ENCODE measurements at regions not wholly inside any gene's neighbourhood (a gene's known extent, or its start where the extent isn't known, plus 50 kb on each side); places are given as distances from the start of the nearest gene placed in this dataset.
A peak's percentile ranks its signal among the peaks of the same experiment; 100 is the strongest.

- Mint-ChIP-seq H3K4me3 (no peak overlapping the region), H3K4me1 (peaks cover 0 to 2% (median 0%) of the 10 kb centered on the region in 4 donors), H3K27ac (peak overlapping the region in 3 of 10 donors; percentile 25 to 69 (median 34)), H3K36me3 (peaks cover 0 to 11% (median 10%) of the 10 kb centered on the region in 3 donors), H3K27me3 (peaks cover 0 to 2% (median 0%) of the 10 kb centered on the region in 5 donors), H3K9me3 (peaks cover 0 to 28% (median 21%) of the 10 kb centered on the region in 9 donors)
- POLR2A ChIA-PET, result no interaction called here
- ATAC-seq (no peak), DNase-seq (peak in 2 of 10 donors; percentile 11 to 58)
These were observed 193.7 kb downstream of the KIF26A start for GRCh38 chr14:104331871-104332605.

GRCh38 chr14:104332634-104333270 lies 194.4 kb downstream of the KIF26A start:
- Mint-ChIP-seq H3K27me3 (peaks cover 0 to 2% (median 0%) of the 10 kb centered on the region in 5 donors), H3K36me3 (peaks cover 0 to 11% (median 10%) of the 10 kb centered on the region in 3 donors), H3K9me3 (peaks cover 2 to 31% (median 22%) of the 10 kb centered on the region in 9 donors), H3K27ac (peak overlapping the region in 1 of 10 donors; percentile 34), H3K4me1 (peaks cover 0 to 2% (median 0%) of the 10 kb centered on the region in 4 donors), H3K4me3 (no peak overlapping the region)
- POLR2A ChIA-PET, result interaction anchor here (1.1 kb wide), 1 partner anchor 59 kb away, joined by 3 read pairs; no protein-coding TSS in a partner anchor
- ATAC-seq (no peak), DNase-seq (peak in 1 of 10 donors; percentile 56)

- H3K36me3 Mint-ChIP-seq, result peaks cover 0 to 19% (median 16%) of the 10 kb centered on the region in 3 donors
- H3K9me3 Mint-ChIP-seq, result peaks cover 9 to 39% (median 28%) of the 10 kb centered on the region in 9 donors
- DNase-seq (peak in 1 of 10 donors; percentile 15), ATAC-seq (no peak)
- no peaks in the 10 kb centered on the region for H3K4me1 Mint-ChIP-seq
- H3K4me3 Mint-ChIP-seq, result no peak overlapping the region
- H3K27me3 Mint-ChIP-seq, result peaks cover 0 to 9% (median 2%) of the 10 kb centered on the region in 5 donors
- POLR2A ChIA-PET, result interaction anchor here (1.1 kb wide), 1 partner anchor 58 kb away, joined by 3 read pairs; no protein-coding TSS in a partner anchor
- no peak overlapping the region for H3K27ac Mint-ChIP-seq
These were observed 195.4 kb downstream of the KIF26A start for GRCh38 chr14:104333646-104334423.

- Mint-ChIP-seq H3K36me3 (peaks cover 0 to 24% (median 14%) of the 10 kb centered on the region in 3 donors), H3K4me3 (no peak overlapping the region), H3K27ac (no peak overlapping the region), H3K4me1 (no peaks in the 10 kb centered on the region), H3K27me3 (peaks cover 0 to 14% (median 2%) of the 10 kb centered on the region in 5 donors), H3K9me3 (peaks cover 9 to 38% (median 27%) of the 10 kb centered on the region in 9 donors)
- DNase-seq, result peak in 1 of 10 donors; percentile 12
- no peak for ATAC-seq
- POLR2A ChIA-PET, result no interaction called here
These were observed 196.2 kb downstream of the KIF26A start for GRCh38 chr14:104334424-104335161.

- Mint-ChIP-seq H3K4me3 (no peak overlapping the region), H3K36me3 (peaks cover 0 to 26% (median 10%) of the 10 kb centered on the region in 3 donors), H3K9me3 (peaks cover 9 to 33% (median 25%) of the 10 kb centered on the region in 9 donors), H3K27me3 (peaks cover 0 to 16% (median 2%) of the 10 kb centered on the region in 5 donors), H3K4me1 (no peaks in the 10 kb centered on the region), H3K27ac (no peak overlapping the region)
- no peak for DNase-seq
- no peak for ATAC-seq
- POLR2A ChIA-PET, result no interaction called here
These were observed 196.8 kb downstream of the KIF26A start for GRCh38 chr14:104335176-104335575.

- no peak overlapping the region for H3K27ac Mint-ChIP-seq
- H3K4me3 Mint-ChIP-seq, result no peak overlapping the region
- DNase-seq, result peak in 2 of 10 donors; percentile 12 to 50
- H3K4me1 Mint-ChIP-seq, result no peaks in the 10 kb centered on the region
- peaks cover 0 to 23% (median 8%) of the 10 kb centered on the region in 3 donors for H3K36me3 Mint-ChIP-seq
- H3K27me3 Mint-ChIP-seq, result peaks cover 0 to 18% (median 2%) of the 10 kb centered on the region in 5 donors
- POLR2A ChIA-PET, result no interaction called here
- peaks cover 7 to 29% (median 22%) of the 10 kb centered on the region in 9 donors for H3K9me3 Mint-ChIP-seq
- ATAC-seq, result no peak
These were observed 197.2 kb downstream of the KIF26A start for GRCh38 chr14:104335611-104336010.

GRCh38 chr14:104337351-104337750 lies 199.0 kb downstream of the KIF26A start:
- ATAC-seq (no peak), DNase-seq (no peak)
- Mint-ChIP-seq H3K4me1 (peaks cover 0 to 7% (median 1%) of the 10 kb centered on the region in 4 donors), H3K9me3 (peaks cover 3 to 21% (median 14%) of the 10 kb centered on the region in 9 donors), H3K27ac (no peak overlapping the region), H3K36me3 (peaks cover 0 to 15% (median 9%) of the 10 kb centered on the region in 3 donors), H3K4me3 (no peak overlapping the region), H3K27me3 (peaks cover 0 to 21% (median 10%) of the 10 kb centered on the region in 5 donors)
- POLR2A ChIA-PET, result no interaction called here

GRCh38 chr14:104339361-104339760 lies 201.0 kb downstream of the KIF26A start:
- peaks cover 0 to 7% (median 1%) of the 10 kb centered on the region in 4 donors for H3K4me1 Mint-ChIP-seq
- DNase-seq (no peak), ATAC-seq (no peak)
- peaks cover 3 to 21% (median 14%) of the 10 kb centered on the region in 9 donors for H3K9me3 Mint-ChIP-seq
- peaks cover 0 to 15% (median 9%) of the 10 kb centered on the region in 3 donors for H3K36me3 Mint-ChIP-seq
- peaks cover 0 to 23% (median 10%) of the 10 kb centered on the region in 5 donors for H3K27me3 Mint-ChIP-seq
- no peak overlapping the region for H3K4me3 Mint-ChIP-seq
- H3K27ac Mint-ChIP-seq, result no peak overlapping the region
- POLR2A ChIA-PET, result no interaction called here

- DNase-seq (peak in 1 of 10 donors; percentile 53), ATAC-seq (no peak)
- Mint-ChIP-seq H3K9me3 (peaks cover 3 to 21% (median 14%) of the 10 kb centered on the region in 9 donors), H3K4me1 (peaks cover 0 to 7% (median 1%) of the 10 kb centered on the region in 4 donors), H3K27me3 (peaks cover 0 to 26% (median 13%) of the 10 kb centered on the region in 5 donors), H3K4me3 (no peak overlapping the region), H3K27ac (no peak overlapping the region), H3K36me3 (peaks cover 0 to 15% (median 9%) of the 10 kb centered on the region in 3 donors)
- POLR2A ChIA-PET, result no interaction called here
These were observed 201.4 kb downstream of the KIF26A start for GRCh38 chr14:104339829-104340228.

GRCh38 chr14:104341532-104342434 lies 203.4 kb downstream of the KIF26A start:
- H3K4me3 Mint-ChIP-seq, result peak overlapping the region in 2 of 10 donors; percentile 11 to 27
- peaks cover 2 to 31% (median 20%) of the 10 kb centered on the region in 5 donors for H3K27me3 Mint-ChIP-seq
- POLR2A ChIA-PET, result no interaction called here
- H3K27ac Mint-ChIP-seq, result peak overlapping the region in 2 of 10 donors; percentile 61 to 67
- ATAC-seq (no peak), DNase-seq (peak in 1 of 10 donors; percentile 21)
- peaks cover 0 to 15% (median 9%) of the 10 kb centered on the region in 3 donors for H3K36me3 Mint-ChIP-seq
- H3K4me1 Mint-ChIP-seq, result peaks cover 0 to 7% (median 3%) of the 10 kb centered on the region in 4 donors
- peaks cover 3 to 21% (median 14%) of the 10 kb centered on the region in 9 donors for H3K9me3 Mint-ChIP-seq

Measured in naive thymus-derived CD8-positive, alpha-beta T cell (primary cell).